ENCODE measurements at regions not wholly inside any gene's neighbourhood (a gene's known extent, or its start where the extent isn't known, plus 50 kb on each side); places are given as distances from the start of the nearest gene placed in this dataset.
"Not testable (repeated sequence)": the region's sequence is repeated elsewhere in the genome, so short reads cannot be mapped to it uniquely, and the experiment has no call there.

DNA sequence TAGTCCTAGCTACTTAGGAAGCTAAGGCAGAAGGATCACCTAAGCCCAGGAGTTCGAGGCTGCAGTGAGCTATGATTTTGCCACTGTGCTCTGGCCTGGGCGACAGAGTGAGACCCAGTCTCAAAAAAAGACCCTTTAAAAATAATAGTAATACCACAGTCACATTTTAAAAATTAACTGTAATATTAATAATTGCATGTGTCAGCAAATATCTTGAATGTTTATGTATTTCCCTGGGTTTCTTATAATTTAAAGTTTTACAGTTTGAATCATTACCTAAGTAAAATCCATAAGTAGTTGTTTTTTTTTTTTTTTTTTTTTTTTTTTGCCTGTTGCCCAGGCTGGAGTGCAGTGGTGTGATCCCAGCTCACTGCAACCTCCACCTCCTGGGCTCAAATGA lies 69.2 kb downstream of the LYZL2 start:
- DNase-seq, result no peak

DNA sequence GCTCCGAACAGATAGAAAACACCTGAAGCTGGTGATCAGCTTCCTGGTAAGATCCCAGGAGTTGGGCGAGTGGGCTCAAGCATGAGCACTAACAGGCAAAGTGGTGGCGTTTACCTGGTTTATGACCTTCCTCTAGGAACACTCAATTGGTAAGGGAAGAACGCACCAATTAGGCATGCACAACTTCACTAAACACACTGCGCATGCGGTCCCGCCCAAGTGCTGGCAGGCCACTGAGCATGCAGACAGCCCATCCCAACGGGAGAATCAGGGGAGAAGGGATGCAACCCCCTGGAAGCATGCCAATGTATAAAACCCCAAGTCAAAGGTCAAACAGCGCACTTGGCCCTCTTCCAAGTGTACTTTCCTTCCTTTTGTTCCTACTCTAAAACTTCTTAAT lies 70.4 kb downstream of the LYZL2 start:
- no peak for DNase-seq

GRCh38 chr10:30558411-30558810 lies 71.1 kb downstream of the LYZL2 start:
- DNase-seq, result no peak

- DNase-seq, result no peak
Observed at GRCh38 chr10:30557884-30558283, 71.7 kb downstream of the LYZL2 start.

DNA sequence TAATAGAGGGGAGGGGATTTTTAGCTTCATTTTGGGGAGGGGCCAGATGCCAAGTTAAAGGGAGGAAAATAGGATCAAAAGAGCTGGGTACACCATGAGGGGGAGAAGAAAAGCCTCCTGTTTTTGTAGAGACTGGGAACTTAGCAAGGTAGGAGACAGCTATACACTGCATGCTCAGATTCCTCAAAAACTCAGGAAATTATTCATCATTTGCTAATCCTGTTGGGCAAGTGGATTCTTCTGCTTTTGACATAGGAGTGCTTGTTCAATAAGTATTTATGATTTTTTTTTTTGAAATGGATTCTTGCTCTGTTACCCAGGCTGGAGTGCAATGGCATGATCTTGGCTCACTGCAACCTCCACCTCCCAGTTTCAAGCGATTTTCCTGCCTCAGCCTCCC lies 73.4 kb downstream of the LYZL2 start:
- DNase-seq, result no peak

DNA sequence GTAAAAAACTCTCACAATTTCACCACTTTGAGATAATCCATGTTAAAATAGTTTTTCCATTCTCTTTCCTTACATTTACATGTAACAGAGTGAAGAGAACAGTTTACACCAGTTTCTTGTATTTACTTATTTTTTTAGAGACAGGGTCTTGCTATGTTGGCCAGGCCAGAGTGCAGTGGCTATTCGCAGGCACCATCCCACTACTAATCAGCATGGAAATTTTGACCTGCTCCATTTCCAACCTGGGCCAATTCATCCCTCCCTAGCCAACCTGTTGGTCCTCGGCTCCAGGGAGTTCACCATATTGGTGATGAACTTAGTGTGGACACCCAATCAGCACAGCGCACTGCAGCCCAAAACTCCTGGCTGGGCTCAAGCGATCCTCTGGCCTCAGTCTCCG lies 74.1 kb downstream of the LYZL2 start:
- no peak for DNase-seq

- no peak for DNase-seq
Observed at GRCh38 chr10:30554440-30554825, 75.1 kb downstream of the LYZL2 start.

DNA sequence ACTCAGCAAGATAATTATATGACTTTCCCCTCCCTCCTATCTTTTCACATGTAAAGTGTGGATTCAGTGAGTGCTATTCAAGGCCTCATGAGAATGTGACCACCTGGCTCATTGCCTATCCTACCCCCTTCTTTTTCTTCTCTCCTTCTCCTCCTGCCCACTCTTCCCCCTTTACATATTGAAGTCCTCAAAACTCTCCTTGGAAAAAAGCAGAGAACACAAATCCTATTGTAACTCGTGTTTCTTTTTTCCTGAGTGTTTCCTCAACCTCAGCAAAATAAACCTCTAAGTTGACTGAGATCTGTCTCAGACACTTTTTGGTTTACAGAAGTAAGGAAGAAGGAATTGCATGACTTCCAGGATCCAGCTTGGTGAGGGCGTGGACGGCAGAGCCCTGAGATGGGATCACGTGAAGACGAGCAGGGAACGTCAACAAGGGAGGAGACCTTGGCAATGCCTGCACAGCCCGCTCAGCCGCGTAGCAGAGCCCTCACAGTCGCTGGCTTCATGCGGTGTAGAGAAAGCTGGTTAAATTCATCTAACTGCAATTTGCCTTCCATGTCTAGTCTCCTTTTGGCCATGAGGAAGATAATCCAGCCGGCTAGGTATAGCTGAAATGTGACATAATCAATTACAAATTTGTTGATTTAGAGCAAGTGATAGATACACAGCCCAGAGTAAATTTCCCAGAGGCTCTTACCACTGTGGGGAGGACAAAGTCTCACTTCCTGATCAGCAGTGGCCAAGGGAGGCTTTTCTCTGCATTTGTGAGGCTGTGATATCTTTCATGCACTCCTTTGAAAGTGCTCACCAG lies 75.7 kb downstream of the LYZL2 start:
- peak; percentile 60 for DNase-seq

- DNase-seq, result no peak
Observed at GRCh38 chr10:30553018-30553625, 76.4 kb downstream of the LYZL2 start.

DNA sequence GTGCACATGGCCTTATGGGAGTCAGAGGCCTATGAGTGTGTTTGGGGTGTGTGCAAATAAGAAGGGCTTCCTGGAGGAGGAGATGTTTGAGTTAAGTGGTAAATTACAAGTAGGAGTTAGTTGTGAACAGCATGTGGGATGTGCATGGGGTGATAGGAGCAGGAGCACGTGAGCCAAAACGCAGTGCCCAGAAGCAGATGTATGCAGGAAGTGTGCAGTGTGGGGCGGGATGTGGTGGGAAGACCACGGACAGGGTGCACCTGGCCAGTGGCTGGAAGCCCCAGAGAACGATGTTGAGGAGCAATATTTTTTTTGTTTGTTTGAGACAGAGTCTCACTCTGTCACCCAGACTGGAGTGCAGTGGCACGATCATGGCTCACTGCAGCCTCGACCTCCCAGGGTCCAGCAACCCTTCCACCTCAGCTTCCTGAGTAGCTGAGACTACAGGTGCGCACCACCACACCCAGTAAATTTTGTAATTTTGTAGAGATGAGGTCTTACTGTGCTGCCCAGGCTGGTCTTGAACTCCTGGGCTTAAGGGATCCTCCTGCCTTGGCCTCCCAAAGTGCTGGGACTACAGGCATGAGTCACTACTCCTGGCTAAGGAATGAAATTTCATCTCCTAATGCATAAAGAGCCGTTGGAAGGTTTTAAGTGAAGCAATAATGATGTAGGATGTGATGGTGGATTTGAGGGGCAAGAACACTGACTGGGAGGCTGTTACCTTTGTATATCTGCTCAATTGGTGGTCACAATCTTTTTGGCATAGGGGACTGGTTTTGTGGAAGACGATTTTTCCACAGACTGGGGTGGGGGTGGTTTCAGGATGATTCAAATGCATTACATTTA lies 78.4 kb downstream of the LYZL2 start:
- no peak for DNase-seq

GRCh38 chr10:30549134-30549687 lies 80.3 kb downstream of the LYZL2 start:
- not testable (repeated sequence) for DNase-seq

DNA sequence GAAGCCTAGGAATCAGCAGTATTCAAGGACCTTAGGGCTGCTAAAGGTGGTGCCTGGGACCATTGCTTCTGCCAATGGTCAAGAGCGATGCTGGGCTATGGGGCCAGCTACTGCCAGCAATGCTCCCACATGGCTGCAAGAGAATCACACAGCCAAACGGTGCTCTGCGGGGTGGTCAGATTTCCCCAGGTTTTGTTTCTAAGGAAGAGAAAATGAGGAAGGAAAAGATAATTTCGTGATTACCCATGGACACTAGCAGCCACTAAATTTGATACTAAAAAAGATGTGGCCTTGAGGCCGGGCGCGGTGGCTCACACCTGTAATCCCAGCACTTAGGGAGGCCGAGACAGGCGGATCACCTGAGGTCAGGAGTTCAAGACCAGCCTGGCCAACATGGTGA lies 83.0 kb downstream of the LYZL2 start:
- DNase-seq, result no peak

GRCh38 chr10:30542895-30543288 lies 86.7 kb downstream of the LYZL2 start:
- no peak for DNase-seq

- DNase-seq, result no peak
Observed at GRCh38 chr10:30542001-30542894, 87.3 kb downstream of the LYZL2 start.

DNA sequence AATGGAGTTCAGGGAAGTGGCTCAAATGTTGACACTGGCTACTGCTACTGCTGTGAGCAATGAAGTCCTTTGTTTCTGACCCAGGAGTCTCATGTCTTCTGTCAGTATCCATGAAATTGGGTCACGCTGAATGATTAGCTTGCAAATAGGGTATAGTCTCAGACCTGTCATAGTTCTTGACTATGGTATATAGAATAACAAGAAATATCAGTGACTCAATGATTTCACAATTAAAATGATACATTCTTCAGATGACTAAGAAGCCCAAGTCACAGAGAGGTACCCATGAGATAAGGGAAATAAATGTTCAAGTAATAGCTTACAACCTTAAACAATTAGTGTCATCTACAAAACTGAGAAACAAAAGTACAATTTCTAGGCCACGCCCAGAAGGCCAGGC lies 89.3 kb downstream of the LYZL2 start:
- DNase-seq, result no peak

- DNase-seq, result no peak
Observed at GRCh38 chr10:30538086-30538485, 91.5 kb downstream of the LYZL2 start.

DNA sequence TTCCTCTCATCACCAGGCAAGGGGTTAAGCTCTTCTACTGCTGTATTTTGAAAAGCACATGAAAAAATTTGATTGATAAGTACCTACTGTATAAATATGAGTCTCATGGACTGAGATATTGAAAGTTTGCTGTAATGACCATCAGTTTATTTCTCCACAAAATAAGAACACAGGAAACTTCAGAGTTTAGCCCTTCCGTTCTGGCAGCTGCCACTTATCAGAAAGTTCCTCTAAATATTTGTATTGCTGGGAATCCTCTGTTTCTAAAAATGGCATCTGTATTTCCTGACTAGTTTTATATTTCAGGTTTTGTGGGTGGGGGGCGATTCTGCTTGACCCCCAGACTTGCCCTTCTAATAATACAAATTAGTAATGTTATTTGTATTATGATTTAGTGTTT lies 92.0 kb downstream of the LYZL2 start:
- DNase-seq, result no peak

DNA sequence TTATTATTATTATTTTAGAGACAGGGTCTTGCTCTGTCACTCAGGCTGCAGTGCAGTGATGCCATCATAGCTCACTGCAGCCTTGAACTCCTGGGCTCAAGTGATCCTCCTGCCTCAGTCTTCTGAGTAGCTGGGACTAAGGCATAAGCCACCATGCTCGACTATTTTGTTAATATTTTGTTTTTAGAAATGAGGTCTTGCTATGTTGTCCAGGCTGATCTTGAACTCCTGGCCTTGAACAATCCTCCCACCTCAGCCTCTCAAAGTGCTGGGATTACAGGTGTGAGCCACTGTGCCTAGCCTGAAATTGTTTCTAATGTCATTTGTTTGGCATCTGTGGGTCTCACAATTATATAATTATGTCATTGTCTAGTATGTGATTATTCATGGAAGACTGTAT lies 92.4 kb downstream of the LYZL2 start:
- not testable (repeated sequence) for DNase-seq

DNA sequence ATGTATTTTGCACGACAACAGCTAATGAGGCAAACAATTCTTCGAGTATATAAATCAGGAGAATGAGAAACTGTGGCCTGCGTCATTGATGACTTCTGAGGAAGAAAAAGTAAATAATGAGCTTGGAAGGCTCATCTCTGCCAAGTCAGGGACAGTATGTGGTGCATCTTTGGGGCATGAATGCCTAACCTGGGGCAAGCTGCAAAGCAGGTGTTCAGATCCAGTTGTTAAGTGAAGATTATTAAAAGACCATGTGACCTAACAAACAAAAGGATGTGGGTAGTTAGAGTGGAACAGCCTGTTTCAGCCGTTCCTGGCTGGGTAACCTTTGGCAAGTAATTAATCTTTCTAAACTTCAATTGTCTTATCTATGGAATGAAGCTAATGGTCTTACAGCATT lies 93.0 kb downstream of the LYZL2 start:
- no peak for DNase-seq

- DNase-seq, result no peak
Observed at GRCh38 chr10:30535677-30536076, 93.9 kb downstream of the LYZL2 start.

- peak; percentile 66 for DNase-seq
Observed at GRCh38 chr10:30534465-30535144, 94.9 kb downstream of the LYZL2 start.

All from right hindlimb (tissue), 1 donor.